GM12873 (cell line): ENCODE measurements at regions not wholly inside any gene's neighbourhood (a gene's known extent, or its start where the extent isn't known, plus 50 kb on each side); places are given as distances from the start of the nearest gene placed in this dataset.

ENCODE experiments used
- TF ChIP-seq, protein P1 (sequence below): IDR thresholded peaks from 2 replicates; pipeline ENCODE4 v1.5.1; 2012; ENCODE audit warnings: low read depth, mild to moderate bottlenecking, moderate library complexity, low read length, control low read depth; ENCODE audit not compliant: insufficient read depth; ENCODE audit errors: missing control alignments

DNA sequence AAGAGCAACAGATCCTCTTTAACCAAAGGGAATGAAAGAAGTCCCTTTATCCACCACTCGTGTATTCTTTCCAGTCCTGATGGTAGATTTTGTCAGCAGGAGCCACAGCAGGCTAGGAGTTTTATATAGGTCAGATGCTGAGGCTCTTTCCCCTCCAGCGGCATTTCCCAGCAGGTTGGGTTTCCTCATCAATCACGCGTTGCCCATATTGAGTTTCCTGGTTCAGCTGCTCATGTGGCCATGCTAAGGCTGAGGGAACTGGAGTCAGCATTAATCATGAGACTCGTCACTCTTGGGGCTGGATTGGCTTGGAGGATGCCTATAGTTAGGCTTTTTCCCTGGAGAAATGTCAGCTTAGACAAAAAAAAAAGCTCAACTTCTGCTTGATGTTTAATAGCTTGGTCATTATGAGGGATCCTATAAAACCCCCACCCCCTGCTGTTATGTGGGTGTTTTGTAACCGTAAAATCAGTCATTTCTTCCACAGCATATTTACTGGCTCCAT, 193.4 kb upstream of the GAS1 start:
- TF ChIP-seq, protein P1, sequence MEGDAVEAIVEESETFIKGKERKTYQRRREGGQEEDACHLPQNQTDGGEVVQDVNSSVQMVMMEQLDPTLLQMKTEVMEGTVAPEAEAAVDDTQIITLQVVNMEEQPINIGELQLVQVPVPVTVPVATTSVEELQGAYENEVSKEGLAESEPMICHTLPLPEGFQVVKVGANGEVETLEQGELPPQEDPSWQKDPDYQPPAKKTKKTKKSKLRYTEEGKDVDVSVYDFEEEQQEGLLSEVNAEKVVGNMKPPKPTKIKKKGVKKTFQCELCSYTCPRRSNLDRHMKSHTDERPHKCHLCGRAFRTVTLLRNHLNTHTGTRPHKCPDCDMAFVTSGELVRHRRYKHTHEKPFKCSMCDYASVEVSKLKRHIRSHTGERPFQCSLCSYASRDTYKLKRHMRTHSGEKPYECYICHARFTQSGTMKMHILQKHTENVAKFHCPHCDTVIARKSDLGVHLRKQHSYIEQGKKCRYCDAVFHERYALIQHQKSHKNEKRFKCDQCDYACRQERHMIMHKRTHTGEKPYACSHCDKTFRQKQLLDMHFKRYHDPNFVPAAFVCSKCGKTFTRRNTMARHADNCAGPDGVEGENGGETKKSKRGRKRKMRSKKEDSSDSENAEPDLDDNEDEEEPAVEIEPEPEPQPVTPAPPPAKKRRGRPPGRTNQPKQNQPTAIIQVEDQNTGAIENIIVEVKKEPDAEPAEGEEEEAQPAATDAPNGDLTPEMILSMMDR: no peak

DNA sequence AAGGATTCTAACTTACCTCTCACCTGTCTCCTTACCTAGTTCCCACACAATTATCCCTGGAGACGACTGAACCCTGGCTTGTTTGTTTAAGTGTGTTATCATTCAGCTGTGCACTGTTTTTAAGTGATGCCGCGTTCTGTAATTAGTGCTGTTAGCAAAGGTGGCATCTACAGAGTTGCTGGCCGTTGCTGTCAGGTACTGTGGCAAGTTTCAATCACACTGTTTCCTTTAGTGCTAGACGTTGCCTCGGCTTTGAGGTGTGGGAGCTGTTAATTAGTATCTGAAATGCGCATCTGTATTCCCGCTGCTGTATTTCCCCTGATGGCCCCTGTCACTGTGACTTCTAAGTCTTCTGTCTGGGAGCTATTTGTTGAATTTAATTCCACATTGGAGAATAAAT, 193.8 kb upstream of the GAS1 start:
- TF ChIP-seq, protein P1: no peak

DNA sequence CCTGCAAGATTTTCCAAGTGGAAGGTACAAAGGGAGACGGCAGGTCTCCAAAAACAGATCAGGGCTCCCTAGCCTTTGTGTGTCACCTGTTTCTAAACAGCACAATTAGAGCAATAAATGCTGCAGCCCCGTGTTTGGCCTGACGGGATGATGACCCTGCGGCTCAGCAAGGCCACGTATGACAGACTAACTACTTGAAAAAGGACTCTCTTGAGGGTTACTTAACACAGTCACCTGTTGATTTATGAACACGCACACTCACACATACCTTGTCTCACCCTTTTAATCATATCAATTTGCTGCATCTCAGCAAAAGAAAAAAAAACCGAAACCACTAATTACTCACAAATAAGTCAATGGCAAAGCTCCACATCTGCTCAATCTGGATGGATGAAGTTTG, 199.6 kb upstream of the GAS1 start:
- TF ChIP-seq, protein P1: no peak

DNA sequence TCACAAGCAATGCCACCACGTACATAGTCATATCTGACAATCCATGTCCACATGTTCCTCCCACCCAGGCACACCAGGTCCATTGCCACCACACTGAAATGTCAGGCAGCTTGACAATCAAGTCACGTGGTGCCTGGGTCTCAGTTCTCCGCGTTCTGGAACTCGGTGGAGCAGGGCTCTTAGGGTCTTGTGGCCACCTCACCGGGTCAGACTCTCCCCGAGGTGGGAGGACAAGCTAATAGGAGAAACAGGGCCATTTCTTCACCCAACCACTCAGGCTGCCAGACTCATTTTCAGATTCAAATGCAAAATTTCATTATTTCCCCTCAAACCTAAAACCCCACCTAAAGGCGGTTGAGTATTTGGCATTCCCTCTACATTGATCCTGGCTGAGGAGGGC, 200.5 kb upstream of the GAS1 start:
- TF ChIP-seq, protein P1: no peak

DNA sequence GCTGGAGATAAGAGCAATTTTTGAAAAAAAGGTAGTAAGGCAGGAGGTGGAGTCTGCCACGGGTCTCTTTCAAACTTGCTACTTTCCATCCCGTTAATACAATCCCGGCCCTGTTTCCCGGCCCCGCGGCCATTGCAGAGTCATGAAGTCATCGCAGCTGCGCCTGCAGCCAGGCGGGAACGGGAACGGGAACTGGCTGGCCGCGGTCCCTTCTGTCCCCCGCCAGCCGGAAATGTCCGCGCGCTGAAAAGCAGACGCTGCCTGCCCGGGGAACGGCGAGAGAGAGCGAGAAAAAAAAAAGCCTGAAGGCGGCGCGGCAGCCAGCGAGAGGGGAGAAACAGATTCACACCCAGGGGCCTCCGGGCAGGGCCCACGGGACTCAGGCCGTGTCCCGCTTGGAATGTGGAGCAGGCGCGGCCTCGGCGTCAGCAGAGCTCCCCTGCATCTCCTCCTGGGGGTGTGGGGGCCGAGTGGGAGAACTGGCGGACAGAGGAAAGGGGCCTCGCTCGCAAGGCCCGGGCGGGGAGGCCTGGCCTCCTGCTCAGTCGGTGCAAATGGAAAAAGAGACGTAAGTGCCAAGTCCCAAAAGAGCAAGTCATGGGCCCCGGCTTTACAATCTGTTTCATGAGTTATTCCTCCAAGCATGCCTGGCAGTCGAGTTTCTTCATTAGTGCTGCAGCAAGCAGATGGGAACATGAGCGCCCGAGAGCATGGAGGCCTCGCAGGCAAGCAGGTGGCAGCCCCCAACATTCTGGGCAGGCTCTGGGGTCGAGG, 201.2 kb upstream of the GAS1 start:
- TF ChIP-seq, protein P1: no peak

DNA sequence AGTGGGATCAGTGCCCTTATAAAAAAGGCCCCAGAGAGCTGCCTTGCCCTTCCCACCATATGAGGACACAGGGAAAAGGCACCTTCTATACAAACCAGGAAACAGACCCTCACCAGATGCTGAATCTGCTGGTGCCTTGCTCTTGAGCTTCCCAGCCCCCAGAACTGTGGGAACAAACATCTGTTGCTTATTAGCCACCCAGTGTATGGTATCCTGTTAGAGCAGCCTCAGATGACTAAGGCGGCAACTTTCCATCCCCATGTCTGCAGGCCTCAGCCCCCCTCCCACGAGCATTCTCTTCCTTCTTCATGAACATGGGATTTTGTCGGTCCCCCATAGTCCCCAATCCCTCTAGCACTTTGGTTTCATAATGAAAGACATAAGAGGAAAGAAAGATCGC, 202.5 kb upstream of the GAS1 start:
- TF ChIP-seq, protein P1: no peak

DNA sequence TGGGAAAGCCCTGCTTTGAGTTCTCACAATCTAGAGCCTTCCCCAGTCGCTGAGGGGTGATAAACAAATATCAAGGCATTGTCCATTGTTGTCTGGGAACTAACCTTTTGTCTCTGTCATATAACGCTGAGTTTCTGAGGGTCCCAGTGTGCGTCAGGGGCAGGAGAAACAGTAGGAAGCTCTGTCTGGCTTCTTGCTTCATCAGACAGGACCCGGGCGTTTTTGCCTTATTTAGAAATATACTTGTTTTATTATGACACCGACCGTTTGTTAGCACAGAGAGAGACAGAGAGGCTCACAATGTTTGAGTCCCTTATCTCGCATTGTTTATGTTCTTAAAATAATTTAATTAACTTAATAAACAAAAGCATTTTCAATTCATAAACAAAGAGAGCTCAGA, 204.9 kb upstream of the GAS1 start:
- TF ChIP-seq, protein P1: no peak
